Panc1 (cell line): ENCODE measurements at regions not wholly inside any gene's neighbourhood (a gene's known extent, or its start where the extent isn't known, plus 50 kb on each side); places are given as distances from the start of the nearest gene placed in this dataset.

Experiments used
- ATAC-seq: fragments of 200-7000 bp; cut with Tn5 transposase; 2 replicates; pipeline ENCODE4 v1.9.1; 2020; ENCODE audit warnings: mild to moderate bottlenecking, moderate library complexity
- BruUV-seq: library from RNA; stranded (reverse); fragments of 400-500 nt; replicated peaks from 2 replicates; lab custom pipeline; 2021; lab: Mats Ljungman, UMichigan
- CTCF ChIA-PET: fragments of 300-600 bp; sonication (Branson Sonifier 250); formaldehyde crosslinking; loops from one replicate; lab custom pipeline; 2022; ENCODE audit warnings: antibody characterized with exemption; lab: Charles Lee
- POLR2A ChIA-PET: fragments of 300-600 bp; sonication (Branson Sonifier 250); formaldehyde crosslinking; loops from one replicate; lab custom pipeline; 2022; ENCODE audit warnings: antibody characterized with exemption; lab: Charles Lee
- DNase-seq: peaks from one replicate; pipeline ENCODE4 v3.0.0-alpha.2; 2010; ENCODE audit warnings: low read depth, low spot score
- H3K27ac ChIP-seq: 2 replicates; pipeline ENCODE4 v1.5.1; 2011; ENCODE audit warnings: mild to moderate bottlenecking, low read length, inconsistent platforms
- H3K27me3 ChIP-seq: fragments of 200-500 bp; sonication (Bioruptor generic); 2 replicates; pipeline ENCODE4 v1.6.0; 2014; ENCODE audit warnings: low read length, inconsistent platforms; ENCODE audit not compliant: control insufficient read depth, insufficient read depth
- H3K36me3 ChIP-seq: fragments of 200-500 bp; sonication (Bioruptor generic); 2 replicates; pipeline ENCODE4 v1.5.1; 2014; ENCODE audit warnings: inconsistent platforms, mild to moderate bottlenecking, low read length, moderate library complexity; ENCODE audit not compliant: control insufficient read depth, insufficient read depth
- H3K4me1 ChIP-seq: 2 replicates; pipeline ENCODE4 v1.5.1; 2011; ENCODE audit warnings: inconsistent platforms, mild to moderate bottlenecking, low read length, moderate library complexity; ENCODE audit not compliant: control insufficient read depth, insufficient read depth
- H3K4me3 ChIP-seq, 2 experiments: 2 replicates each; pipeline ENCODE4 v1.5.1; 2011 to 2012; ENCODE audit warnings: low read depth in 2 of 2, low read length in 2 of 2, mild to moderate bottlenecking in 2 of 2, inconsistent platforms in 1 of 2, moderate library complexity in 1 of 2
- H3K9me3 ChIP-seq: fragments of 200-500 bp; sonication (Bioruptor generic); 2 replicates; pipeline ENCODE4 v1.5.1; 2014; ENCODE audit warnings: low read depth, mild to moderate bottlenecking, inconsistent platforms, low read length, moderate library complexity; ENCODE audit not compliant: control insufficient read depth, insufficient read depth
- POLR2AphosphoS5 ChIP-seq: IDR thresholded peaks from 2 replicates; pipeline ENCODE4 v1.6.1; 2012; ENCODE audit warnings: mild to moderate bottlenecking, low read depth, low read length, moderate library complexity
- SIN3A ChIP-seq: IDR thresholded peaks from 2 replicates; pipeline ENCODE4 v1.6.1; 2012; ENCODE audit warnings: low read depth, mild to moderate bottlenecking, low read length, moderate library complexity, borderline replicate concordance; ENCODE audit not compliant: insufficient read depth
- TCF7L2 ChIP-seq: IDR thresholded peaks from 2 replicates; pipeline ENCODE4 v1.6.1; 2011; ENCODE audit warnings: mild to moderate bottlenecking, low read depth, low read length, inconsistent platforms
- in situ Hi-C: cut with HindIII; loops from 2 replicates; pipeline ENCODE4 v1.10.0; 2016; ENCODE audit warnings: low sequenced_read_pairs, low pct_unique_long_range_greater_than_20kb
- intact Hi-C: fragments of 100-400 bp; cut with micrococcal nuclease; formaldehyde crosslinking; loops from one replicate; pipeline ENCODE4 v1.10.0; 2022; ENCODE audit not compliant: unreplicated experiment
- TF ChIP-seq, protein P1 (sequence below): fragments of 450-650 bp; IDR thresholded peaks from 2 replicates; pipeline ENCODE4 v1.5.1; 2017; ENCODE audit warnings: mild to moderate bottlenecking
- TF ChIP-seq, protein P2 (sequence below), 2 experiments: IDR thresholded peaks; 2 replicates each; pipeline ENCODE4 v1.6.1; 2011 to 2012; ENCODE audit warnings: low read depth in 2 of 2, control low read depth in 1 of 2, low read length in 1 of 2, mild to moderate bottlenecking in 1 of 2, moderate library complexity in 1 of 2; ENCODE audit not compliant: insufficient read depth in 1 of 2

GRCh38 chr10:55104738-55105137 lies 303.7 kb upstream of the PCDH15 start:
- Histone ChIP-seq H3K27ac (no peak overlapping the region), H3K4me3 (no peak overlapping the region), H3K27me3 (no peaks in the 10 kb centered on the region), H3K4me1 (no peaks in the 10 kb centered on the region), H3K36me3 (no peaks in the 10 kb centered on the region), H3K9me3 (no peaks in the 10 kb centered on the region)
- no peak for ATAC-seq
- intact Hi-C loops: no loop called here
- no peak for DNase-seq
- ChIA-PET CTCF (no interaction called here), POLR2A (no interaction called here)
- in situ Hi-C loops: no loop called here
- TF ChIP-seq TCF7L2 (no peak), SIN3A (no peak), POLR2AphosphoS5 (no peak)
- TF ChIP-seq, protein P1, sequence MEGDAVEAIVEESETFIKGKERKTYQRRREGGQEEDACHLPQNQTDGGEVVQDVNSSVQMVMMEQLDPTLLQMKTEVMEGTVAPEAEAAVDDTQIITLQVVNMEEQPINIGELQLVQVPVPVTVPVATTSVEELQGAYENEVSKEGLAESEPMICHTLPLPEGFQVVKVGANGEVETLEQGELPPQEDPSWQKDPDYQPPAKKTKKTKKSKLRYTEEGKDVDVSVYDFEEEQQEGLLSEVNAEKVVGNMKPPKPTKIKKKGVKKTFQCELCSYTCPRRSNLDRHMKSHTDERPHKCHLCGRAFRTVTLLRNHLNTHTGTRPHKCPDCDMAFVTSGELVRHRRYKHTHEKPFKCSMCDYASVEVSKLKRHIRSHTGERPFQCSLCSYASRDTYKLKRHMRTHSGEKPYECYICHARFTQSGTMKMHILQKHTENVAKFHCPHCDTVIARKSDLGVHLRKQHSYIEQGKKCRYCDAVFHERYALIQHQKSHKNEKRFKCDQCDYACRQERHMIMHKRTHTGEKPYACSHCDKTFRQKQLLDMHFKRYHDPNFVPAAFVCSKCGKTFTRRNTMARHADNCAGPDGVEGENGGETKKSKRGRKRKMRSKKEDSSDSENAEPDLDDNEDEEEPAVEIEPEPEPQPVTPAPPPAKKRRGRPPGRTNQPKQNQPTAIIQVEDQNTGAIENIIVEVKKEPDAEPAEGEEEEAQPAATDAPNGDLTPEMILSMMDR: no peak
- TF ChIP-seq, protein P2, sequence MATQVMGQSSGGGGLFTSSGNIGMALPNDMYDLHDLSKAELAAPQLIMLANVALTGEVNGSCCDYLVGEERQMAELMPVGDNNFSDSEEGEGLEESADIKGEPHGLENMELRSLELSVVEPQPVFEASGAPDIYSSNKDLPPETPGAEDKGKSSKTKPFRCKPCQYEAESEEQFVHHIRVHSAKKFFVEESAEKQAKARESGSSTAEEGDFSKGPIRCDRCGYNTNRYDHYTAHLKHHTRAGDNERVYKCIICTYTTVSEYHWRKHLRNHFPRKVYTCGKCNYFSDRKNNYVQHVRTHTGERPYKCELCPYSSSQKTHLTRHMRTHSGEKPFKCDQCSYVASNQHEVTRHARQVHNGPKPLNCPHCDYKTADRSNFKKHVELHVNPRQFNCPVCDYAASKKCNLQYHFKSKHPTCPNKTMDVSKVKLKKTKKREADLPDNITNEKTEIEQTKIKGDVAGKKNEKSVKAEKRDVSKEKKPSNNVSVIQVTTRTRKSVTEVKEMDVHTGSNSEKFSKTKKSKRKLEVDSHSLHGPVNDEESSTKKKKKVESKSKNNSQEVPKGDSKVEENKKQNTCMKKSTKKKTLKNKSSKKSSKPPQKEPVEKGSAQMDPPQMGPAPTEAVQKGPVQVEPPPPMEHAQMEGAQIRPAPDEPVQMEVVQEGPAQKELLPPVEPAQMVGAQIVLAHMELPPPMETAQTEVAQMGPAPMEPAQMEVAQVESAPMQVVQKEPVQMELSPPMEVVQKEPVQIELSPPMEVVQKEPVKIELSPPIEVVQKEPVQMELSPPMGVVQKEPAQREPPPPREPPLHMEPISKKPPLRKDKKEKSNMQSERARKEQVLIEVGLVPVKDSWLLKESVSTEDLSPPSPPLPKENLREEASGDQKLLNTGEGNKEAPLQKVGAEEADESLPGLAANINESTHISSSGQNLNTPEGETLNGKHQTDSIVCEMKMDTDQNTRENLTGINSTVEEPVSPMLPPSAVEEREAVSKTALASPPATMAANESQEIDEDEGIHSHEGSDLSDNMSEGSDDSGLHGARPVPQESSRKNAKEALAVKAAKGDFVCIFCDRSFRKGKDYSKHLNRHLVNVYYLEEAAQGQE (IDR thresholded peaks at IDR 0.05; ENCODE audit: insufficient read depth in 1 of 2, low read depth in 2 of 2, low read length in 1 of 2): no peak
- BruUV-seq: no TSS peak

GRCh38 chr10:55098452-55098851 lies 297.4 kb upstream of the PCDH15 start:
- TF ChIP-seq, protein P2 (IDR thresholded peaks at IDR 0.05; ENCODE audit: insufficient read depth in 1 of 2, low read depth in 2 of 2, low read length in 1 of 2): no peak
- TF ChIP-seq POLR2AphosphoS5 (no peak), SIN3A (no peak)
- TF ChIP-seq, protein P1: no peak
- ATAC-seq (no peak), DNase-seq (no peak)
- H3K9me3 ChIP-seq: no peaks in the 10 kb centered on the region
- no peak overlapping the region for H3K4me3 ChIP-seq
- in situ Hi-C loops: no loop called here
- no peaks in the 10 kb centered on the region for H3K27me3 ChIP-seq
- POLR2A ChIA-PET: no interaction called here
- H3K4me1 ChIP-seq: no peaks in the 10 kb centered on the region
- CTCF ChIA-PET: no interaction called here
- H3K27ac ChIP-seq: no peak overlapping the region
- intact Hi-C loops: no loop called here
- no TSS peak for BruUV-seq
- H3K36me3 ChIP-seq: no peaks in the 10 kb centered on the region
